GM12875 (cell line): ENCODE measurements at regions not wholly inside any gene's neighbourhood (a gene's known extent, or its start where the extent isn't known, plus 50 kb on each side); places are given as distances from the start of the nearest gene placed in this dataset.
"Not testable (repeated sequence)": the region's sequence is repeated elsewhere in the genome, so short reads cannot be mapped to it uniquely, and the experiment has no call there.

Experiments
- H3K4me3 ChIP-seq: one replicate; pipeline ENCODE4 v1.5.1; 2011; ENCODE audit warnings: low read depth, low read length, control low read depth

DNA sequence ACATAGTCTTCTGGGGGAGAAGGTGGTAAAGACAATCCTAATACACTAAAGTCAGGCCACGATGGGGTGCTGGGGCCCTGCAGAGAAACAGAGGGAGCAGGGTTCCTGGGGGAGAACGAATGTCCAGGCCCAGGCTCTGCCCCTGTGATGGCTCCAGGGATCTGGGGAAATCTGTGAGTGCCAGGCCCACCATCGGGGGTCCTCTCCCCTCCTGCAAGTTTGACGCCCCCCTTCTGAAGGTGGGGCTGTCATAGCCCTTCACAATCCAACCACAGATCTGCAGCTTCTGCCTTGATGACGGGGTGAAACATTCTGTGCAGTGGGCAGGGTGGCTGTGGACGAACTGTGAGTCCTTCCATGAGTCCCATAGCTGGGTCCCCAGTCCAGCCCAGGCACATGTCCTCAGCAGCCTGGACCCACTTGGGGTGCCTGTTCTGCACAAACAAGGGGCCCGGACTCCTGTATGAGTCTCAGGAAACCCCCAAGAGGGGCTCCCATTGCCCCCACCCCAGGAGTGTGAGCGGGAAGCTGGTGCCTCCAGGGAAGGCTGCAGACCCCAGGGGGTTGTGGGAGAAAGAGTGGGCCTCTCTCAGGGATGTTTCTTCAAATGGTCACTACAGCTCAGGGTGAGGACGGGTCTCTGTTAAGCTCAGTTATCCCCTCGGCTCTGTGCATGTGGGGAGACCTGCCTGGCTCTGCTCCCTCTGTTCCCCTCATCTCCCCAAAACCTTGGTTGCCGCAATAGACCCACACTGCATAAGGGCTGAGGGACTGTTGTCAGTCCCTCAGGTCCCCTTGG lies 134.3 kb downstream of the TNFRSF13B start:
- not testable (repeated sequence) for H3K4me3 ChIP-seq

DNA sequence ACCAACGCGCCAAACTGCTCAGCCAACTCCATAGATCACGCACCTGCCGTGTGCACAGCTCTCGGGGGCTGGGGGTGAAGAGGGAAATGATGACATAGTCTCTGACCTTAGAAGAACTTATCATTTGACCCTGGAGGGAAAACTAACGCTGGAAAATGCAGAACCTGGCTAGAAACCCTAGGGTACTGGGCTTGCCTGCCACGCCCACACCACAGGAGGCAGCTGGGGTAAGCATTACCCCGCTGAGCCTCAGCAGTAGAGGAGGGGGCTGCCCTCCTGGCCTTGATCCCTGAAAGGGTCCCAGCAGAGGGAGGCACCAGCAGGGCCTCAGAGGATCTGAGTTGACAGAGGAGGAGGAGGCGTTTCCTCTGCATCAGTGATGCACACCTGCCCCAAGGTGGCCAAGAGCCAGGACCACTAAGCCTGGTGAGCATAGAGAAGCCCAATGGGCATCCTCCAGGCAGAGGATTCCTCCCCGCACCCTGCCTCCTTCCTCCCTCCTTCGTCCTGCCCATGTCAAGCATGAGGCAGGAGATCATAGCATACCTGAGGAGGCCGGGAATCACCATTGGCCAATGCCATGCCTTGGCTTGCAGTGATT lies 135.5 kb downstream of the TNFRSF13B start:
- not testable (repeated sequence) for H3K4me3 ChIP-seq

DNA sequence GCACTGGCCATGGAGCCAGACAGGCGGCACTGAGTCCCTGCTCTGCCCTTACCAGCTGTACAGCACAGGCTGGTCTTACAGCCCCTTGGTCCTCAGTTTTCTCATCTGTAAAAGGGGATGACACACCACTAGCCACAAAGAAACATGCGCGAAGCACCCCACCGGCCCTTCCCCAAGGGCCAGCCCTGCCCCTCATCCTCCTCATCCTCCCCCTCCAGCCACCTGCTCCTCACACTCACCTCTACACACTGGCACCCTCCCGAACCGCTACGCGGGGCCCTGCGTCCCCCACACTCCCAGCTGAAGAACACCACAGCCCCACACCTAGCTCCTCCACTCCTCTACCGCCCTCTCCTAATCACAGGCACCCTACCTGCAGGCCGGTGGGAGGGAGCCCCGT lies 138.4 kb downstream of the TNFRSF13B start:
- H3K4me3 ChIP-seq, result not testable (repeated sequence)

GRCh38 chr17:16832853-16833252 lies 139.1 kb downstream of the TNFRSF13B start:
- not testable (repeated sequence) for H3K4me3 ChIP-seq

- not testable (repeated sequence) for H3K4me3 ChIP-seq
These were observed 139.7 kb downstream of the TNFRSF13B start for GRCh38 chr17:16832206-16832605.

- not testable (repeated sequence) for H3K4me3 ChIP-seq
These were observed 140.7 kb downstream of the CCDC144A start for GRCh38 chr17:16830770-16831169.

- not testable (repeated sequence) for H3K4me3 ChIP-seq
These were observed 140.2 kb downstream of the CCDC144A start for GRCh38 chr17:16830219-16830618.
